Dendritic cell treated with granulocyte-macrophage colony-stimulating factor and Interleukin-4, amounts not matched to agents 40 ng/mL and 50 ng/mL, for 4 days (primary cell): ENCODE measurements at regions not wholly inside any gene's neighbourhood (a gene's known extent, or its start where the extent isn't known, plus 50 kb on each side); places are given as distances from the start of the nearest gene placed in this dataset.
"Not testable (repeated sequence)": the region's sequence is repeated elsewhere in the genome, so short reads cannot be mapped to it uniquely, and the experiment has no call there.

Source experiments
- H3K27ac Mint-ChIP-seq: one replicate; pipeline ENCODE4 v1.8.0; 2022; ENCODE audit warnings: mild to moderate bottlenecking, mixed read lengths
- H3K27me3 Mint-ChIP-seq: one replicate; pipeline ENCODE4 v1.8.0; 2022; ENCODE audit warnings: mild to moderate bottlenecking, mixed read lengths
- H3K36me3 Mint-ChIP-seq: one replicate; pipeline ENCODE4 v1.8.0; 2022; ENCODE audit warnings: low read depth, mixed read lengths
- H3K4me1 Mint-ChIP-seq: one replicate; pipeline ENCODE4 v1.8.0; 2022; ENCODE audit warnings: low read depth, mixed read lengths
- H3K4me3 Mint-ChIP-seq: one replicate; pipeline ENCODE4 v1.8.0; 2022; ENCODE audit warnings: mild to moderate bottlenecking, moderate library complexity, mixed read lengths
- H3K9me3 Mint-ChIP-seq: one replicate; pipeline ENCODE4 v1.8.0; 2022; ENCODE audit warnings: mixed read lengths
- intact Hi-C: fragments of 100-400 bp; cut with micrococcal nuclease; formaldehyde crosslinking; loops from one replicate; pipeline ENCODE4 v1.15.0; 2022

DNA sequence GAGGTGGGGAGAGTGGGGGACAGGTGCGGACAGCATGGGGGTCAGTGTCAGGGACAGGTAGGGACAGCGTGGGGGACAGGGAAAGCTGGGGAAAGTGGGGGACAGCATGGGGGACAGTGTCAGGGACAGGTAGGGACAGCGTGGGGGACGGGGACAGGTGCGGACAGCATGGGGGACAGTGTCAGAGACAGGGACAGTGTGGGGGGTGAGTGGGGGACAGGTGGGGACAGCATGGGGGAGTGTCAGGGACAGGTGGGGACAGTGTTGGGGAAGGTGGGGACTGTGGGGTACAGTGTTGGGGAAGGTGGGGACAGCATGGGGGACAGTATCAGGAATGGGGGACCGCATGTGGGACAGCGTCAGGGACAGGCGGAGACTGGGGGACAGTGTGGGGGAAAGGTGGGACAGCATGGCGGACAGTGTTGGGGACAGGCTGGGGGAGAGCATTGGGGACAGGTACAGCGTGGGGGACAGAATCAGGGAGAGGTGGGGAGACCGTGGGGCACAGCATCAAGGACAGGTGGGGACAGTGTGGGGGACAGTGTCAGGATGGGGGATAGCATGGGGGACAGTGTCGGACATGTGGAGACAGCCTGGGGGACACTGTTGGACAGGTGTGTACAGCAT, 96.1 kb downstream of the TMEM121 start:
- Mint-ChIP-seq H3K4me3 (no peak overlapping the region), H3K27ac (no peak overlapping the region), H3K4me1 (no peaks in the 10 kb centered on the region), H3K27me3 (no peaks in the 10 kb centered on the region), H3K9me3 (no peaks in the 10 kb centered on the region), H3K36me3 (no peaks in the 10 kb centered on the region)
- intact Hi-C loops, result no loop called here

GRCh38 chr14:105623178-105623577, 96.8 kb downstream of the TMEM121 start:
- H3K27me3 Mint-ChIP-seq, intact Hi-C loops, H3K27ac Mint-ChIP-seq, H3K36me3 Mint-ChIP-seq, H3K4me1 Mint-ChIP-seq, H3K4me3 Mint-ChIP-seq, H3K9me3 Mint-ChIP-seq: not testable (repeated sequence)

GRCh38 chr14:105624346-105624745, 98.0 kb downstream of the TMEM121 start:
- intact Hi-C loops, H3K9me3 Mint-ChIP-seq, H3K27ac Mint-ChIP-seq, H3K27me3 Mint-ChIP-seq, H3K36me3 Mint-ChIP-seq, H3K4me3 Mint-ChIP-seq, H3K4me1 Mint-ChIP-seq: not testable (repeated sequence)

- H3K36me3 Mint-ChIP-seq, H3K27me3 Mint-ChIP-seq, H3K9me3 Mint-ChIP-seq, intact Hi-C loops, H3K4me1 Mint-ChIP-seq, H3K27ac Mint-ChIP-seq, H3K4me3 Mint-ChIP-seq: not testable (repeated sequence)
Observed at GRCh38 chr14:105624749-105625434, 98.5 kb downstream of the TMEM121 start.

- intact Hi-C loops, H3K4me3 Mint-ChIP-seq, H3K9me3 Mint-ChIP-seq, H3K36me3 Mint-ChIP-seq, H3K27ac Mint-ChIP-seq, H3K27me3 Mint-ChIP-seq, H3K4me1 Mint-ChIP-seq: not testable (repeated sequence)
Observed at GRCh38 chr14:105625448-105625847, 99.1 kb downstream of the TMEM121 start.

- H3K9me3 Mint-ChIP-seq, H3K27ac Mint-ChIP-seq, H3K4me1 Mint-ChIP-seq, intact Hi-C loops, H3K36me3 Mint-ChIP-seq, H3K27me3 Mint-ChIP-seq, H3K4me3 Mint-ChIP-seq: not testable (repeated sequence)
Observed at GRCh38 chr14:105626111-105626510, 99.7 kb downstream of the TMEM121 start.

- H3K27me3 Mint-ChIP-seq, H3K4me3 Mint-ChIP-seq, H3K27ac Mint-ChIP-seq, intact Hi-C loops, H3K36me3 Mint-ChIP-seq, H3K4me1 Mint-ChIP-seq: not testable (repeated sequence)
- peaks cover 13% of the 10 kb centered on the region for H3K9me3 Mint-ChIP-seq
Observed at GRCh38 chr14:105626651-105627050, 100.3 kb downstream of the TMEM121 start.

DNA sequence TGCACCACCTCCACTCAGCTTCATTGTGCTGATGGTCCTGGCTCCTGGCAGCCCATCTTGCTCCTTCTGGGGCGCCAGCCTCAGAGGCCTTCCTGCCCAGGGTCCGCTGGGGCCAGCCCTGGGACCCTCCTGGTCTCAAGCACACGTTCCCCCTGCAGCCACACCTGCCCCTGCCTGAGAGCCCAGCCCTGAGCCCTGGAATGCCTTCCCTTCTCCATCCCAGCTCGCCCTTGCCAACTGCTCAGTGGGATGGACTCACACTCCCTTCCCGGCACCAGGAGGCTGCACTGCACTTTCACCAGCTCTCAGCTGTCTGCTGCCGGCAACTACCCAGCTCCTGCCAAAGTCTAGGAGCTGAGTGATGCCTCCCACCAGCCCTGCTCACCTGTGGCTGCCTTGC, 100.9 kb downstream of the TMEM121 start:
- H3K27ac Mint-ChIP-seq, H3K4me3 Mint-ChIP-seq, H3K4me1 Mint-ChIP-seq, intact Hi-C loops, H3K27me3 Mint-ChIP-seq, H3K36me3 Mint-ChIP-seq: not testable (repeated sequence)
- peaks cover 20% of the 10 kb centered on the region for H3K9me3 Mint-ChIP-seq

DNA sequence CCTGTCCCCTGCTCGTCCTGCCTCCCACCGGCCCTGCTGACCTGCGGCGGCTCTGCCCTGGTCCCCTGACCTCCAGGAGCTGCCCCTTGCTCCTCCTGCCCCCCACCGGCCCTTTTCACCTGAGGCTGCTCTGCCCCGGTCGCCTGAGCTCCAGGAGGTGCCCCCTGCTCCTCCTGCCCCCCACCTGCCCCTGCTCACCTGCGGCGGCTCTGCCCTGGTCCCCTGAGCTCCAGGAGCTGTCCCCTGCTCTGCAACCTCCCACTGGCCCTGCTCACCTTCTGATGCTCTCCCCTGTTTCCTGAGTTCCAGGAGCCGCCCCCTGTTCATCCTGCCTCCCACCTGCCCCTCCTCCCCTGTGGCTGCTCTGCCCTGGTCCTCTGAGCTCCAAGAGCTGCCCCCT, 101.3 kb downstream of the TMEM121 start:
- Mint-ChIP-seq H3K27me3 (peaks cover 2% of the 10 kb centered on the region), H3K4me3 (no peak overlapping the region), H3K4me1 (no peaks in the 10 kb centered on the region), H3K9me3 (peaks cover 22% of the 10 kb centered on the region), H3K27ac (no peak overlapping the region), H3K36me3 (no peaks in the 10 kb centered on the region)
- intact Hi-C loops, result no loop called here

DNA sequence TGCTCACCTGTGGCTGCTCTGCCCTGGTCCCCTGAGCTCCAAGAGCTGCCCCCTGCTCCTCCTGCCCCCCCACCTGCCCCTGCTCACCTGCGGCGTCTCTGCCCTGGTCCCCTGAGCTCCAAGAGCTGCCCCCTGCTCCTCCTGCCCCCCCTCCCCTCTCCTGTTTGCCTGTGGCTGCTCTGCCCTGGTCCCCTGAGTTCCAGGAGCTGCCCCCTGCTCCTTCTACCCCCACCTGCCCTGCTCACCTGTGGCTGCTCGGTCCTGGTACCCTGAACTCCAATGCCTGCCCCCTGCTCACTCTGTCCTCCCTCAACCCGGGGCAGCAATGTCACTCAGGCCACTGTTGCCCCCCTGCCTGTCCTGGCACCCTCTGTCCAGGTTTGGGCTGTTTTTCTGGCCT, 101.7 kb downstream of the TMEM121 start:
- H3K36me3 Mint-ChIP-seq, H3K4me3 Mint-ChIP-seq, H3K27me3 Mint-ChIP-seq, H3K27ac Mint-ChIP-seq, H3K4me1 Mint-ChIP-seq, intact Hi-C loops: not testable (repeated sequence)
- peaks cover 22% of the 10 kb centered on the region for H3K9me3 Mint-ChIP-seq

- intact Hi-C loops, H3K27ac Mint-ChIP-seq, H3K27me3 Mint-ChIP-seq, H3K4me3 Mint-ChIP-seq, H3K4me1 Mint-ChIP-seq, H3K36me3 Mint-ChIP-seq: not testable (repeated sequence)
- H3K9me3 Mint-ChIP-seq, result peaks cover 22% of the 10 kb centered on the region
Observed at GRCh38 chr14:105628531-105629067, 102.2 kb downstream of the TMEM121 start.

DNA sequence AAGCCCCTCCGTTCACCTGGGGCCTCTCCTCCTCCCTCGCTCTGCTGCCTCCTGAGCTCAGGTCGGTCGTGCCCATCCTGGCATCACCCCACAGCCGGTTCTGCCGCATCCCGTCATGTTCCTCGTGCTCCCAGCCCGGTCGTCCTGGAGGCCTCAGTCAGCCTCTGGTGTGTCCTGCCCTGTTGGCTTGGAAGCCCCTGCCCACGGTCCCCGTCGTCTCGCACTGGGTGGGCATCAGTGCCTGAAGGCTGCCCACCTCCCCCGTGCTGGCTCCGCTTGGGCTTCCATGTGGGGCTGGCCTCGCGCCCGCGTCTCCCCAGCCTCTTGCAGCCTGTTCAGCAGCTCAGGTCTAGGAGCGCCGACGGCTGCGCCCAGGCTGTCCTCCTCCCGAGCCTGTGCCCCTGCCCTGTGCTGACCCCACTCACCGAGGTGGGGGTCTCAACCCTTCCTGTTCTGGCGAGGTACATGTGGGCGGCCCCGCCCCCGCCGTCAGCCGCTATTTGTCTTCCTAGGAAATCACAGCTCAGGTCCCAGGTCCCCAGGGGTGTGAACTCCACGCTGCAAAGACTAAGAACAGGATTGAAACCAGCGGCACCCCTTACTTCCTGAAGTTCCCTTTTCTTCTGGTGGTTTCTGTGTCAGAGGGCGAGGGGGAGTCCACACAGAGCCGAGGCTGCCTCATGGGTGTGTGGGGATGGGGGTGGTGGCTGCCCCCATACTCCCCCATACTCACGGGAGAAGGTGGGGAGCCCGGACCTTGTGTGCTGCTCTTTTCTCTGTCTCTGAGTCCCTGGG, 102.9 kb downstream of the TMEM121 start:
- H3K4me3 Mint-ChIP-seq, H3K27ac Mint-ChIP-seq, H3K27me3 Mint-ChIP-seq, intact Hi-C loops, H3K4me1 Mint-ChIP-seq, H3K36me3 Mint-ChIP-seq: not testable (repeated sequence)
- peaks cover 22% of the 10 kb centered on the region for H3K9me3 Mint-ChIP-seq

- peaks cover 2% of the 10 kb centered on the region for H3K27me3 Mint-ChIP-seq
- H3K27ac Mint-ChIP-seq, result no peak overlapping the region
- H3K4me1 Mint-ChIP-seq, result no peaks in the 10 kb centered on the region
- no peak overlapping the region for H3K4me3 Mint-ChIP-seq
- intact Hi-C loops, result no loop called here
- H3K36me3 Mint-ChIP-seq, result no peaks in the 10 kb centered on the region
- H3K9me3 Mint-ChIP-seq, result peaks cover 22% of the 10 kb centered on the region
Observed at GRCh38 chr14:105629886-105630215, 103.5 kb downstream of the TMEM121 start.

- not testable (repeated sequence) for H3K27ac Mint-ChIP-seq, H3K4me3 Mint-ChIP-seq
Observed at GRCh38 chr14:105630293-105630934, 104.0 kb downstream of the TMEM121 start.

More at GRCh38 chr14:105630293-105630934, 104.0 kb downstream of the TMEM121 start:
- H3K4me1 Mint-ChIP-seq, H3K27me3 Mint-ChIP-seq, intact Hi-C loops, H3K36me3 Mint-ChIP-seq: not testable (repeated sequence)
- H3K9me3 Mint-ChIP-seq, result peaks cover 22% of the 10 kb centered on the region
